KMS-11 (cell line): ENCODE measurements at regions not wholly inside any gene's neighbourhood (a gene's known extent, or its start where the extent isn't known, plus 50 kb on each side); places are given as distances from the start of the nearest gene placed in this dataset.

Source experiments
- H2AFZ ChIP-seq: fragments of 200-600 bp; sonication (generic); 2 replicates; pipeline ENCODE4 v1.6.1; 2016; ENCODE audit warnings: antibody characterized with exemption, mixed run types, low read depth
- H3K27ac ChIP-seq: fragments of 200-600 bp; sonication (generic); 2 replicates; pipeline ENCODE4 v1.6.1; 2016; ENCODE audit warnings: mild to moderate bottlenecking, mixed run types
- H3K27me3 ChIP-seq: fragments of 200-600 bp; sonication (generic); 2 replicates; pipeline ENCODE4 v1.6.1; 2017; ENCODE audit warnings: mild to moderate bottlenecking, low read depth, mixed run types, moderate library complexity; ENCODE audit not compliant: insufficient read depth
- H3K36me3 ChIP-seq: fragments of 200-600 bp; sonication (generic); 2 replicates; pipeline ENCODE4 v1.6.1; 2017; ENCODE audit warnings: mild to moderate bottlenecking, mixed run types; ENCODE audit not compliant: insufficient read depth
- H3K4me1 ChIP-seq: fragments of 200-600 bp; sonication (generic); 2 replicates; pipeline ENCODE4 v1.6.1; 2016; ENCODE audit warnings: mild to moderate bottlenecking, low read depth, mixed run types; ENCODE audit not compliant: poor library complexity, severe bottlenecking
- H3K4me2 ChIP-seq: fragments of 200-600 bp; sonication (generic); 2 replicates; pipeline ENCODE4 v1.7.0; 2016; ENCODE audit warnings: mild to moderate bottlenecking, mixed run types
- H3K4me3 ChIP-seq: fragments of 200-600 bp; sonication (generic); IDR thresholded peaks from 2 replicates; pipeline ENCODE4 v1.6.1; 2017; ENCODE audit warnings: low read depth, low read length, mixed read lengths; ENCODE audit not compliant: insufficient read depth
- H3K79me2 ChIP-seq: fragments of 200-600 bp; sonication (generic); 2 replicates; pipeline ENCODE4 v1.6.1; 2016; ENCODE audit warnings: low read depth, mixed run types; ENCODE audit not compliant: insufficient read depth
- H3K9ac ChIP-seq: fragments of 200-600 bp; sonication (generic); 2 replicates; pipeline ENCODE4 v1.6.1; 2016; ENCODE audit warnings: mild to moderate bottlenecking, mixed run types
- H4K20me1 ChIP-seq: fragments of 200-600 bp; sonication (generic); 2 replicates; pipeline ENCODE4 v1.6.1; 2016; ENCODE audit warnings: mild to moderate bottlenecking, mixed run types; ENCODE audit not compliant: insufficient read depth
- CTCF ChIP-seq: fragments of 200-600 bp; sonication (generic); conservative IDR thresholded peaks from 2 replicates; pipeline ENCODE4 v1.6.1; 2017; ENCODE audit warnings: low read depth, mild to moderate bottlenecking, antibody characterized with exemption, low read length, moderate library complexity, mixed read lengths

GRCh38 chr1:233554037-233554436 lies 59.9 kb upstream of the KCNK1 start:
- H3K36me3 ChIP-seq = no peaks in the 10 kb centered on the region
- no peaks in the 10 kb centered on the region for H3K79me2 ChIP-seq
- H3K4me3 ChIP-seq = no peak overlapping the region
- H3K27me3 ChIP-seq = no peaks in the 10 kb centered on the region
- H2AFZ ChIP-seq = no peak overlapping the region
- no peaks in the 10 kb centered on the region for H3K4me1 ChIP-seq
- no peak overlapping the region for H3K9ac ChIP-seq
- H4K20me1 ChIP-seq = no peaks in the 10 kb centered on the region
- no peak overlapping the region for H3K27ac ChIP-seq
- no peak overlapping the region for H3K4me2 ChIP-seq
- no peak for TF ChIP-seq CTCF

GRCh38 chr1:233561708-233562426 lies 52.0 kb upstream of the KCNK1 start:
- H3K79me2 ChIP-seq = no peaks in the 10 kb centered on the region
- no peaks in the 10 kb centered on the region for H3K36me3 ChIP-seq
- no peaks in the 10 kb centered on the region for H4K20me1 ChIP-seq
- H3K4me1 ChIP-seq = no peaks in the 10 kb centered on the region
- H3K4me2 ChIP-seq = no peak overlapping the region
- no peaks in the 10 kb centered on the region for H3K27me3 ChIP-seq
- no peak overlapping the region for H3K4me3 ChIP-seq
- TF ChIP-seq CTCF = no peak
- no peak overlapping the region for H3K9ac ChIP-seq
- H2AFZ ChIP-seq = no peak overlapping the region
- H3K27ac ChIP-seq = no peak overlapping the region
